Upper lobe of right lung (tissue), 1 donor: ENCODE measurements at regions not wholly inside any gene's neighbourhood (a gene's known extent, or its start where the extent isn't known, plus 50 kb on each side); places are given as distances from the start of the nearest gene placed in this dataset.

Experiments used
- ATAC-seq: fragments of 200-7000 bp; cut with Tn5 transposase; one replicate; pipeline ENCODE4 v1.9.1; 2020; ENCODE audit warnings: mild to moderate bottlenecking, moderate library complexity
- DNase-seq: peaks from one replicate; pipeline ENCODE4 v3.0.0-alpha.2; 2020
- H3K27ac ChIP-seq: fragments of 200-600 bp; one replicate; pipeline ENCODE4 v1.8.0; 2022
- H3K27me3 ChIP-seq: fragments of 200-600 bp; one replicate; pipeline ENCODE4 v1.8.0; 2022; ENCODE audit warnings: mild to moderate bottlenecking
- H3K36me3 ChIP-seq: fragments of 200-600 bp; one replicate; pipeline ENCODE4 v1.8.0; 2022
- H3K4me1 ChIP-seq: fragments of 200-600 bp; one replicate; pipeline ENCODE4 v1.8.0; 2022
- H3K4me3 ChIP-seq: fragments of 200-600 bp; one replicate; pipeline ENCODE4 v1.8.0; 2022; ENCODE audit warnings: mild to moderate bottlenecking
- H3K9me3 ChIP-seq: fragments of 200-600 bp; one replicate; pipeline ENCODE4 v1.8.0; 2022
- intact Hi-C: fragments of 100-400 bp; cut with DNase I; formaldehyde crosslinking; loops from one replicate; pipeline ENCODE4 v1.11.0; 2022
- TF ChIP-seq, protein P1 (sequence below): fragments of 200-600 bp; IDR thresholded peaks from one replicate; pipeline ENCODE4 v1.8.0; 2022; ENCODE audit warnings: antibody characterized with exemption
- donor health status: DM: no; HTN: yes; CAD: no; lungs with severe emphysema.

DNA sequence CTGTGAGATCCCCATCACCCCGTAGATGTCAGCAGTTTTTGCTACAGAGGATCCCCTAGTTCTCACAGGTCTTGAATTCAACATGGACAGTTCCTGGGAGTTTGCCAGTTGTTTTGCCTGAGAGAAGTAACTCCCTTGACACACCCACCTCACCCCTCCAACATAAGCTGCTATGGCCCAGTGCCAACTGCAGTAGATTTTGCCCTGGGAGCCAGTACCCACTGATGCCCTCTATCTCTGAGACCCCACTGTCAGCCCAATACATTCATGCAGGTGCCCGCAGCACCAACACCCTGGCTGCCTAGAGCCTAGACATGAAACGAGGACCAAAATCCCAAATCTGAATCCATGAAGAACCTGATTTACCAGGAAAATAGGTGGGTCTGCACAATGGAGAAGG is 583.9 kb upstream of the CTNND2 start:
- H3K4me3 ChIP-seq, result no peak overlapping the region
- no peaks in the 10 kb centered on the region for H3K36me3 ChIP-seq
- intact Hi-C loops, result no loop called here
- H3K27ac ChIP-seq, result no peak overlapping the region
- H3K4me1 ChIP-seq, result no peaks in the 10 kb centered on the region
- ATAC-seq (no peak), DNase-seq (no peak)
- no peaks in the 10 kb centered on the region for H3K27me3 ChIP-seq
- TF ChIP-seq, protein P1, sequence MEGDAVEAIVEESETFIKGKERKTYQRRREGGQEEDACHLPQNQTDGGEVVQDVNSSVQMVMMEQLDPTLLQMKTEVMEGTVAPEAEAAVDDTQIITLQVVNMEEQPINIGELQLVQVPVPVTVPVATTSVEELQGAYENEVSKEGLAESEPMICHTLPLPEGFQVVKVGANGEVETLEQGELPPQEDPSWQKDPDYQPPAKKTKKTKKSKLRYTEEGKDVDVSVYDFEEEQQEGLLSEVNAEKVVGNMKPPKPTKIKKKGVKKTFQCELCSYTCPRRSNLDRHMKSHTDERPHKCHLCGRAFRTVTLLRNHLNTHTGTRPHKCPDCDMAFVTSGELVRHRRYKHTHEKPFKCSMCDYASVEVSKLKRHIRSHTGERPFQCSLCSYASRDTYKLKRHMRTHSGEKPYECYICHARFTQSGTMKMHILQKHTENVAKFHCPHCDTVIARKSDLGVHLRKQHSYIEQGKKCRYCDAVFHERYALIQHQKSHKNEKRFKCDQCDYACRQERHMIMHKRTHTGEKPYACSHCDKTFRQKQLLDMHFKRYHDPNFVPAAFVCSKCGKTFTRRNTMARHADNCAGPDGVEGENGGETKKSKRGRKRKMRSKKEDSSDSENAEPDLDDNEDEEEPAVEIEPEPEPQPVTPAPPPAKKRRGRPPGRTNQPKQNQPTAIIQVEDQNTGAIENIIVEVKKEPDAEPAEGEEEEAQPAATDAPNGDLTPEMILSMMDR, result no peak
- H3K9me3 ChIP-seq, result no peaks in the 10 kb centered on the region

DNA sequence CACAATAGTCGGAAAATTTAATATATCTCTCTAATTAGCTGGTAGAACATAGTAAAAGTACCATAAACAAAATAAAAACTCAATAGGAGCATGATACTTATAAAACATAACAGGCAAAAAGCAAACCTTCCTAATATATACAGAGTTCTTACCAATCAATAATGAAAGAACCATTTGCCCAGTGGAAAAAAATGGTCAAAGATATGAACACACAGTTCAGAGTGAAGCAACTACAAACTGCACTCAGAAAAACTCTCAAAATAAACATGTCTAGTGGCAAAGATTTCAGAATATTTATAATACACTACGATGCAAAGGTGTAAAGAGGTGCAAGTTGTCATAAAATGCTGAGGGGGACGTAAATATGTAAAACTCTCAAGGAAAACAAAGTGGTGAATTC is 576.2 kb upstream of the CTNND2 start:
- Histone ChIP-seq H3K9me3 (no peaks in the 10 kb centered on the region), H3K4me3 (no peak overlapping the region), H3K4me1 (no peaks in the 10 kb centered on the region), H3K36me3 (no peaks in the 10 kb centered on the region), H3K27ac (no peak overlapping the region), H3K27me3 (no peaks in the 10 kb centered on the region)
- TF ChIP-seq, protein P1, result no peak
- ATAC-seq (no peak), DNase-seq (no peak)
- intact Hi-C loops, result no loop called here

DNA sequence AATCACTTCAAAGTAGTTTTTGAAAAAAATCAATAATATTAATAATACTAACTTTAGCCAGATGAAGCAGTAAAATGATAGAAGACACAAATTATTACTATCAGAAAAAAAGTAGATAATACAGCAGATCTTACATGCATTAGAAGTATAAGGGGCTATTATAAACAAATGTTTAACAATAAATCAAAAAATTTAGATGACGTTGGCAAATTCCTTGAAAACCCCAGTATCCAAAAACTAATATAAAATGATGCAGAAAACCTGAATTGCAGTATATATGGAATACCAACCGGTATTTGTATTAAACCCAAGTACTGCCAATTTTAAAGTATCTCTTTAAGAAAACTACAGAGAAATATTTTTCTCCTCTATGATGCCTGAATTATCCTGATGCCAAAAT is 573.3 kb upstream of the CTNND2 start:
- TF ChIP-seq, protein P1, result no peak
- H3K36me3 ChIP-seq, result no peaks in the 10 kb centered on the region
- no peak for DNase-seq
- no peak overlapping the region for H3K4me3 ChIP-seq
- H3K9me3 ChIP-seq, result no peaks in the 10 kb centered on the region
- H3K27ac ChIP-seq, result no peak overlapping the region
- intact Hi-C loops, result no loop called here
- no peaks in the 10 kb centered on the region for H3K27me3 ChIP-seq
- H3K4me1 ChIP-seq, result no peaks in the 10 kb centered on the region
- ATAC-seq, result no peak

DNA sequence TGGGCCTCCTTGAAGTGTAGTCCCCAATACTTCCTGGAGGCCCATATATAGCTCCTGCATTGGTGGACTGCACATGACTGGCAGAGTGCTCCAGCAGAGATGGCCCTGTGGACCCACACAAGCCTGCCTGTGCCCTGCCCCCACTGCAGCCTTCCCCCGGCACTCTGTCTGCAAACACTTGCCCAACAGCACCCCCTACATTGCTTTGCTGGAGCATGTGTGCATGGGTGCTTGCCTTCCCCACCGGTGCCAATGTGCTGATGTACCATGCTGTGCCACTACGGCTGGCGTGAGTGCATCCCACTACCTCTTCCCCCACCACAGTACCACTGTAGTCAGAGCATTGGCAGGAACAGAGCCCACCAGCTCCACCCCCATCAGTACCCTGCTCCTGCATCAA is 563.6 kb upstream of the CTNND2 start:
- DNase-seq (no peak), ATAC-seq (peak; percentile 43)
- intact Hi-C loops, result no loop called here
- Histone ChIP-seq H3K9me3 (no peaks in the 10 kb centered on the region), H3K27me3 (no peaks in the 10 kb centered on the region), H3K4me3 (no peak overlapping the region), H3K4me1 (no peaks in the 10 kb centered on the region), H3K27ac (no peak overlapping the region), H3K36me3 (no peaks in the 10 kb centered on the region)
- TF ChIP-seq, protein P1, result no peak

DNA sequence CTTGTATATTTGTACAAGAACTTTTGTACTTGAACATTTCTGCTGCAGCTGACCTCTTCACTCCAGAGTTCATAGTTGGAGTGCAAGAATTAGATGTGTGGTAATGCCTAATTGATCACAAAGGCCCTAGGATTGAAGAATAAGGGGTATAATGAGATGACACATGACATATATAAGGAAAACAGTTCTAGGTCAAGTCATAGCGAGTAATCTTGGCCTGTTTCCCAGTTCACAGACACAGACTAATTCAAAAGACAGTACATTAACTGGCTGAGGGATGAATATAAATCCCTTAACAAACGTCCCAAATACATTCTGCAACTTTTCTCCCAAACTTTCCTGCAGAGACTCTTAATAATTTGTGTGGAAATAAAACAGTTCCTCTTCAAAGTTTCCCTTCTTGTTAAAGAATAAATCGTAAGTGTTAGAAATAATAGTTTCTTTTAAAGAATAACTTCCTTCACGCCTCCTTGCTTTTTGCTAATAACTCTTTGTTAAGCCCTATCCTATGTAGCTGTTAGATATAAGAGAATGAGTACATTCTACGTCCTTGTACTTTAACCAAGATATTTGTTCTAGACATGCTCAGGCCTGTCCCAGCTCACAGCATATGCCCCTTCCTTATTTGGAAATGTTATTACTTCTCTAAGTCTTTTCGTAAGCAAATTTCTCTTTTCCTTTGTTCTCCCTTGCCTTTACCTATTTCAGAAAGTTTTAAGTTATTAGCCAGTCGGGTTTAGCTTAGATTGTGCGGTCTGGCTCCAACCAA is 556.4 kb upstream of the CTNND2 start:
- Histone ChIP-seq H3K27me3 (no peaks in the 10 kb centered on the region), H3K4me1 (no peaks in the 10 kb centered on the region), H3K27ac (no peak overlapping the region), H3K36me3 (no peaks in the 10 kb centered on the region), H3K9me3 (peaks cover 4% of the 10 kb centered on the region), H3K4me3 (no peak overlapping the region)
- ATAC-seq (no peak), DNase-seq (no peak)
- TF ChIP-seq, protein P1, result no peak
- intact Hi-C loops, result no loop called here

- intact Hi-C loops, result no loop called here
- TF ChIP-seq, protein P1, result no peak
- no peak for ATAC-seq
These were observed 555.1 kb upstream of the CTNND2 start for GRCh38 chr5:12459326-12459725.

More at GRCh38 chr5:12459326-12459725, 555.1 kb upstream of the CTNND2 start:
- no peaks in the 10 kb centered on the region for H3K36me3 ChIP-seq
- H3K4me3 ChIP-seq, result no peak overlapping the region
- H3K4me1 ChIP-seq, result no peaks in the 10 kb centered on the region
- H3K27ac ChIP-seq, result no peak overlapping the region
- no peak for DNase-seq
- H3K27me3 ChIP-seq, result no peaks in the 10 kb centered on the region
- H3K9me3 ChIP-seq, result peaks cover 4% of the 10 kb centered on the region
